Activated naive CD8-positive, alpha-beta T cell treated with anti-CD3 and anti-CD28 coated beads, Interleukin-2, amount 50 U/mL, for 16 hours (primary cell): ENCODE measurements at regions not wholly inside any gene's neighbourhood (a gene's known extent, or its start where the extent isn't known, plus 50 kb on each side); places are given as distances from the start of the nearest gene placed in this dataset.

Experiments used
- DNase-seq: peaks from one replicate; pipeline ENCODE4 v3.0.0-alpha.2; 2020; ENCODE audit warnings: low read depth, low spot score

GRCh38 chr20:60947819-60948218 is 304.2 kb upstream of the CDH4 start:
- DNase-seq: no peak

GRCh38 chr20:60948224-60948623 is 303.8 kb upstream of the CDH4 start:
- DNase-seq: no peak

GRCh38 chr20:60950561-60950960 is 301.5 kb upstream of the CDH4 start:
- no peak for DNase-seq

- no peak for DNase-seq
Measured at GRCh38 chr20:60950974-60951373, 301.1 kb upstream of the CDH4 start.

- no peak for DNase-seq
Measured at GRCh38 chr20:60952861-60953260, 299.2 kb upstream of the CDH4 start.

GRCh38 chr20:60953321-60953720 is 298.7 kb upstream of the CDH4 start:
- DNase-seq: no peak

- DNase-seq: no peak
Measured at GRCh38 chr20:60955706-60956105, 296.4 kb upstream of the CDH4 start.

- DNase-seq: no peak
Measured at GRCh38 chr20:60956194-60956593, 295.9 kb upstream of the CDH4 start.

- DNase-seq: no peak
Measured at GRCh38 chr20:60957621-60958020, 294.4 kb upstream of the CDH4 start.

- DNase-seq: no peak
Measured at GRCh38 chr20:60959971-60960370, 292.1 kb upstream of the CDH4 start.

- DNase-seq: no peak
Measured at GRCh38 chr20:60960500-60960899, 291.6 kb upstream of the CDH4 start.

GRCh38 chr20:60961551-60961950 is 290.5 kb upstream of the CDH4 start:
- DNase-seq: no peak

- no peak for DNase-seq
Measured at GRCh38 chr20:60962367-60963045, 289.6 kb upstream of the CDH4 start.

- DNase-seq: no peak
Measured at GRCh38 chr20:60963146-60963545, 288.9 kb upstream of the CDH4 start.

- DNase-seq: no peak
Measured at GRCh38 chr20:60964911-60965310, 287.1 kb upstream of the CDH4 start.

GRCh38 chr20:60966031-60966430 is 286.0 kb upstream of the CDH4 start:
- no peak for DNase-seq

- no peak for DNase-seq
Measured at GRCh38 chr20:60966766-60967165, 285.3 kb upstream of the CDH4 start.

- DNase-seq: no peak
Measured at GRCh38 chr20:60967431-60968316, 284.4 kb upstream of the CDH4 start.

- no peak for DNase-seq
Measured at GRCh38 chr20:60968853-60969720, 283.0 kb upstream of the CDH4 start.

- DNase-seq: no peak
Measured at GRCh38 chr20:60970601-60971000, 281.5 kb upstream of the CDH4 start.

- DNase-seq: no peak
Measured at GRCh38 chr20:60974022-60974421, 278.0 kb upstream of the CDH4 start.

GRCh38 chr20:60974441-60974945 is 277.6 kb upstream of the CDH4 start:
- no peak for DNase-seq
